ENCODE measurements at regions not wholly inside any gene's neighbourhood (a gene's known extent, or its start where the extent isn't known, plus 50 kb on each side); places are given as distances from the start of the nearest gene placed in this dataset.

GRCh38 chr2:121098556-121098955, 186.4 kb downstream of the TFCP2L1 start:
- no peak for DNase-seq (ENCODE audit: low read depth)

GRCh38 chr2:121099329-121100290, 185.4 kb downstream of the TFCP2L1 start:
- DNase-seq (ENCODE audit: low read depth): no peak

- no peak for DNase-seq (ENCODE audit: low read depth)
Observed at GRCh38 chr2:121101093-121101715, 183.8 kb downstream of the TFCP2L1 start.

- no peak for DNase-seq (ENCODE audit: low read depth)
Observed at GRCh38 chr2:121102941-121103340, 182.1 kb downstream of the TFCP2L1 start.

- DNase-seq (ENCODE audit: low read depth): no peak
Observed at GRCh38 chr2:121103960-121104359, 181.0 kb downstream of the TFCP2L1 start.

- no peak for DNase-seq (ENCODE audit: low read depth)
Observed at GRCh38 chr2:121104721-121105141, 180.3 kb downstream of the TFCP2L1 start.

GRCh38 chr2:121110924-121111323, 174.1 kb downstream of the TFCP2L1 start:
- no peak for DNase-seq (ENCODE audit: low read depth)

- DNase-seq (ENCODE audit: low read depth): no peak
Observed at GRCh38 chr2:121118951-121119350, 166.1 kb downstream of the TFCP2L1 start.

GRCh38 chr2:121120411-121120810, 164.6 kb downstream of the TFCP2L1 start:
- DNase-seq (ENCODE audit: low read depth): no peak

GRCh38 chr2:121120991-121121390, 164.0 kb downstream of the TFCP2L1 start:
- no peak for DNase-seq (ENCODE audit: low read depth)

- no peak for DNase-seq (ENCODE audit: low read depth)
Observed at GRCh38 chr2:121121661-121122060, 163.3 kb downstream of the TFCP2L1 start.

- DNase-seq (ENCODE audit: low read depth): no peak
Observed at GRCh38 chr2:121123268-121123667, 161.7 kb downstream of the TFCP2L1 start.

GRCh38 chr2:121124330-121124729, 160.7 kb downstream of the TFCP2L1 start:
- no peak for DNase-seq (ENCODE audit: low read depth)

- no peak for DNase-seq (ENCODE audit: low read depth)
Observed at GRCh38 chr2:121125350-121125749, 159.7 kb downstream of the TFCP2L1 start.

- DNase-seq (ENCODE audit: low read depth): no peak
Observed at GRCh38 chr2:121128741-121129659, 156.0 kb downstream of the TFCP2L1 start.

- DNase-seq (ENCODE audit: low read depth): no peak
Observed at GRCh38 chr2:121129692-121130091, 155.3 kb downstream of the TFCP2L1 start.

GRCh38 chr2:121130301-121130850, 154.6 kb downstream of the TFCP2L1 start:
- no peak for DNase-seq (ENCODE audit: low read depth)

- no peak for DNase-seq (ENCODE audit: low read depth)
Observed at GRCh38 chr2:121131375-121131774, 153.6 kb downstream of the TFCP2L1 start.

GRCh38 chr2:121132054-121132761, 152.8 kb downstream of the TFCP2L1 start:
- DNase-seq (ENCODE audit: low read depth): no peak

- DNase-seq (ENCODE audit: low read depth): no peak
Observed at GRCh38 chr2:121132762-121133107, 152.3 kb downstream of the TFCP2L1 start.

All from stimulated activated CD8-positive, alpha-beta memory T cell treated with anti-CD3 and anti-CD28 coated beads, Interleukin-12 subunit alpha, Interleukin-12 subunit beta, amount 100 ng/mL, for 1 hour (primary cell).